Amniotic epithelial cell (primary cell): ENCODE measurements at regions not wholly inside any gene's neighbourhood (a gene's known extent, or its start where the extent isn't known, plus 50 kb on each side); places are given as distances from the start of the nearest gene placed in this dataset.

ENCODE experiments used
- DNase-seq: peaks from one replicate; pipeline ENCODE4 v3.0.0-alpha.2; 2010; ENCODE audit warnings: low read depth

GRCh38 chr20:22466447-22467171 lies 117.8 kb downstream of the FOXA2 start:
- DNase-seq: no peak

- DNase-seq: no peak
These were observed 118.5 kb downstream of the FOXA2 start for GRCh38 chr20:22465622-22466446.

GRCh38 chr20:22464312-22465003 lies 119.9 kb downstream of the FOXA2 start:
- no peak for DNase-seq

GRCh38 chr20:22462975-22463914 lies 121.1 kb downstream of the FOXA2 start:
- DNase-seq: no peak

- no peak for DNase-seq
These were observed 123.6 kb downstream of the FOXA2 start for GRCh38 chr20:22460803-22461202.

GRCh38 chr20:22460231-22460630 lies 124.1 kb downstream of the FOXA2 start:
- no peak for DNase-seq

GRCh38 chr20:22459754-22460153 lies 124.6 kb downstream of the FOXA2 start:
- no peak for DNase-seq

GRCh38 chr20:22456109-22456508 lies 128.3 kb downstream of the FOXA2 start:
- no peak for DNase-seq

- no peak for DNase-seq
These were observed 129.1 kb downstream of the FOXA2 start for GRCh38 chr20:22455259-22455658.

GRCh38 chr20:22453244-22454080 lies 130.9 kb downstream of the FOXA2 start:
- DNase-seq: peak; percentile 4

- DNase-seq: no peak
These were observed 131.8 kb downstream of the FOXA2 start for GRCh38 chr20:22452442-22453011.

- DNase-seq: no peak
These were observed 133.8 kb downstream of the FOXA2 start for GRCh38 chr20:22450537-22450936.

GRCh38 chr20:22449188-22449973 lies 135.0 kb downstream of the FOXA2 start:
- DNase-seq: no peak

- DNase-seq: no peak
These were observed 137.0 kb downstream of the FOXA2 start for GRCh38 chr20:22447447-22447778.

GRCh38 chr20:22446613-22447446 lies 137.5 kb downstream of the FOXA2 start:
- DNase-seq: no peak

GRCh38 chr20:22442318-22442717 lies 142.1 kb downstream of the FOXA2 start:
- DNase-seq: no peak

- no peak for DNase-seq
These were observed 145.4 kb downstream of the FOXA2 start for GRCh38 chr20:22438926-22439325.

GRCh38 chr20:22438346-22438745 lies 146.0 kb downstream of the FOXA2 start:
- DNase-seq: no peak

GRCh38 chr20:22437354-22437753 lies 147.0 kb downstream of the FOXA2 start:
- DNase-seq: no peak
